ENCODE measurements at regions not wholly inside any gene's neighbourhood (a gene's known extent, or its start where the extent isn't known, plus 50 kb on each side); places are given as distances from the start of the nearest gene placed in this dataset.

GRCh38 chr4:173696011-173696410, 166.0 kb upstream of the HAND2 start:
- TF ChIP-seq POLR2AphosphoS5 (IDR thresholded peaks at IDR 0.05; ENCODE audit: low read depth, low read length) (no peak), REST (IDR thresholded peaks at IDR 0.05; ENCODE audit: insufficient read depth in 1 of 2, low read depth in 2 of 2, low read length in 2 of 2) (no peak), TAF1 (IDR thresholded peaks at IDR 0.05; ENCODE audit: borderline replicate concordance, insufficient read depth, low read length) (no peak), FOXP2 (optimal IDR thresholded peaks at IDR 0.05; ENCODE audit: borderline replicate concordance, extremely low read depth, extremely low read length, insufficient read depth) (no peak)

Measured in PFSK-1 (cell line).